Mucosa of rectum (tissue), 2 donors: ENCODE measurements at regions not wholly inside any gene's neighbourhood (a gene's known extent, or its start where the extent isn't known, plus 50 kb on each side); places are given as distances from the start of the nearest gene placed in this dataset.

ENCODE experiments used
- H3K27ac ChIP-seq, 2 donors: one replicate each; pipeline ENCODE4 v1.7.0; 2013; ENCODE audit warnings: inconsistent platforms in 2 of 2, low read depth in 2 of 2, low read length in 2 of 2
- H3K27me3 ChIP-seq, 2 donors: one replicate each; pipeline ENCODE4 v1.7.0; 2013; ENCODE audit warnings: low read length in 2 of 2; ENCODE audit not compliant: control insufficient read depth in 2 of 2, insufficient read depth in 2 of 2
- H3K36me3 ChIP-seq, 2 donors: one replicate each; pipeline ENCODE4 v1.7.0; 2013; ENCODE audit warnings: low read length in 2 of 2; ENCODE audit not compliant: control insufficient read depth in 2 of 2, insufficient read depth in 2 of 2
- H3K4me1 ChIP-seq, 2 donors: one replicate each; pipeline ENCODE4 v1.7.0; 2013; ENCODE audit warnings: low read length in 2 of 2, mild to moderate bottlenecking in 1 of 2; ENCODE audit not compliant: control insufficient read depth in 2 of 2, insufficient read depth in 2 of 2
- H3K4me3 ChIP-seq, 2 donors: one replicate each; pipeline ENCODE4 v1.7.0; 2013; ENCODE audit warnings: low read length in 2 of 2
- H3K9ac ChIP-seq, 2 donors: one replicate each; pipeline ENCODE4 v1.7.0; 2013; ENCODE audit warnings: low read length in 2 of 2, low read depth in 1 of 2, mild to moderate bottlenecking in 1 of 2
- H3K9me3 ChIP-seq, 2 donors: one replicate each; pipeline ENCODE4 v1.7.0; 2013; ENCODE audit warnings: low read length in 2 of 2; ENCODE audit not compliant: control insufficient read depth in 2 of 2
- donor health status: healthy.
- donor health status: Normal muscosa, but diverticular disease.

GRCh38 chr6:1203546-1203945 lies 108.4 kb upstream of the FOXQ1 start:
- no peak overlapping the region for H3K9ac ChIP-seq
- H3K9me3 ChIP-seq = no peaks in the 10 kb centered on the region
- H3K36me3 ChIP-seq = no peaks in the 10 kb centered on the region
- H3K4me1 ChIP-seq = no peaks in the 10 kb centered on the region
- peaks cover 0 to 3% of the 10 kb centered on the region in 2 donors for H3K27me3 ChIP-seq
- no peak overlapping the region for H3K27ac ChIP-seq
- no peak overlapping the region for H3K4me3 ChIP-seq

- no peaks in the 10 kb centered on the region for H3K4me1 ChIP-seq
- H3K9ac ChIP-seq = no peak overlapping the region
- H3K9me3 ChIP-seq = no peaks in the 10 kb centered on the region
Measured at GRCh38 chr6:1202201-1202600, 109.7 kb upstream of the FOXQ1 start.

DNA sequence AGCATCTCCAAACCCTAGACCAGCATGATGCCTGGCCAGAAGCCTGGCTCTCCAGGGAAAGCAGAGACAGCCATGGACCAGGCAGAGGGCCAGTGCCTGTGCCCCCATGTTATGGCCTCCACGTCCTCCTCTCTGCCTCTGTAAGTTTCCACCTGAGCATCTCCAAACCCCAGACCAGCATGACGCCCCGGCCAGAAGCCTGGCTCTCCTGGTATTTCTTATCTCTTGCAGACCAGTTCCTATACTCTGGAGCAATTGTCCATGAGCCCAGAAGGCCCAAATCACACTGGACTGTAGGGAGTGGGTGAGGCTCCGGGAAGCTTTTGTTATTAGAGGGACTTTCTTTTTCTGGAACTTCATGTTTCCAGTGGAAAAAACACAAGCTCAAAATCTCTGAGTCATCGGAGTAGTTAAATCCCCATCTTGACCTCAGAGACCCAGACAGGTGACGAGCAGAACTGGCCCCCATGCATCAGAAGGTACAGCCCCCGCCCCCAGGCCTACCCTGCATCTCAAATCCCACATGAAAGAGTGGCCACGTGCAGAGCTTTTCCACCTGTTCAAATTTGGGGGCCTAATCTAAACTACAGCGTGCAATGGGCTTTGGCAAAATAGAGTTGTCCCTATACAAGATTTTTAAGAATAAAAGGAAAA lies 110.2 kb upstream of the FOXQ1 start:
- no peak overlapping the region for H3K9ac ChIP-seq
- no peaks in the 10 kb centered on the region for H3K9me3 ChIP-seq
- H3K36me3 ChIP-seq = no peaks in the 10 kb centered on the region
- H3K27me3 ChIP-seq = peaks cover 0 to 3% of the 10 kb centered on the region in 2 donors
- H3K27ac ChIP-seq = no peak overlapping the region
- H3K4me1 ChIP-seq = no peaks in the 10 kb centered on the region
- H3K4me3 ChIP-seq = no peak overlapping the region

More at GRCh38 chr6:1202201-1202600, 109.7 kb upstream of the FOXQ1 start:
- H3K4me3 ChIP-seq = no peak overlapping the region
- no peaks in the 10 kb centered on the region for H3K36me3 ChIP-seq
- H3K27ac ChIP-seq = no peak overlapping the region
- peaks cover 0 to 3% of the 10 kb centered on the region in 2 donors for H3K27me3 ChIP-seq

- Histone ChIP-seq H3K9me3 (no peaks in the 10 kb centered on the region), H3K27me3 (no peaks in the 10 kb centered on the region), H3K36me3 (no peaks in the 10 kb centered on the region), H3K4me1 (no peaks in the 10 kb centered on the region), H3K9ac (no peak overlapping the region), H3K4me3 (no peak overlapping the region), H3K27ac (no peak overlapping the region)
Measured at GRCh38 chr6:1200409-1201101, 111.3 kb upstream of the FOXQ1 start.

GRCh38 chr6:1200081-1200408 lies 111.9 kb upstream of the FOXQ1 start:
- no peak overlapping the region for H3K9ac ChIP-seq
- H3K9me3 ChIP-seq = no peaks in the 10 kb centered on the region
- H3K27me3 ChIP-seq = no peaks in the 10 kb centered on the region
- no peaks in the 10 kb centered on the region for H3K36me3 ChIP-seq
- no peak overlapping the region for H3K27ac ChIP-seq
- no peaks in the 10 kb centered on the region for H3K4me1 ChIP-seq
- no peak overlapping the region for H3K4me3 ChIP-seq

DNA sequence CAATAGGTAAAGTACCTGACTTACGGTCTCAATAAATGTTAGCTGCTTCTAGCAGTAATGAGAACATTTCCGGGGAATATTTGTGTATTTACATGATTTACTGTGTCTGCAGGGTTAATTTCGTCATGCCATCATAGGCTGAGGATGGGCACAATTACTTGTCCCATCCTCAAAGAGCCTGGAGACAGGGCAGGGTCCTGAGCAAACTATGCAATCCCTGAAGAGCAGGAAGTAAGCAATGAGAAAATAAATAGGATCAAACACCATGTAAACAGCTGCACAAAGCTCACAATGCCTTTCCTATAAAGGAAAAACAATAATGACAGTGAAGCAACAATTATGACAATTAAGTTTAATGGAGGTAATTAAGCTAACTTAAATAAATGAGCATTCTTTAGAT lies 114.6 kb upstream of the FOXQ1 start:
- Histone ChIP-seq H3K36me3 (no peaks in the 10 kb centered on the region), H3K27me3 (no peaks in the 10 kb centered on the region), H3K9me3 (no peaks in the 10 kb centered on the region), H3K27ac (no peak overlapping the region), H3K4me1 (no peaks in the 10 kb centered on the region), H3K9ac (no peak overlapping the region), H3K4me3 (no peak overlapping the region)

DNA sequence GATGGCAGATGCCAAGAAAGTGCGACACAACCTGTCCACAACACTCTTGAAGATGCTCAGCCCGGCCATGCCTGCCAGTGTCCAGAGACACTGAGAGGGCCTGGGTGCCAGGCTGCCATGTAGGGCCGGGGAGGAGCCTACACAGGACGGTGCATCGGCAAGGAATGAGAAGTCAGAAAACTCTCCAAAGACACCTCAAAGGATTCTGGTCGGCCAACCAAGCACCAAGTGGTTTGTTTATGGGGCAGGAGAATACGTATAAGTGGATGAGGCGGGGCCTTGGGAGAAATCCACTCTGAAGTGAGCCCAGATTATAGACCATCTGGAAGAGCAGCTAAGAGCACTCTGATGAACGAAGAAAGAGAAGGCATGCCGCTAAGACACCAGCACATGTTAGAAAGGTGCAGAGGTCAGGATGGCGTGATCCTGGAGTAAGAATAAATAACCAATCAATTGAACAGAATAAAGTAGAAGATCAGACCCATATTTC lies 120.7 kb upstream of the FOXQ1 start:
- H3K9ac ChIP-seq = no peak overlapping the region
- H3K27ac ChIP-seq = no peak overlapping the region
- no peaks in the 10 kb centered on the region for H3K9me3 ChIP-seq
- peaks cover 0 to 1% of the 10 kb centered on the region in 2 donors for H3K27me3 ChIP-seq
- H3K36me3 ChIP-seq = no peaks in the 10 kb centered on the region
- no peak overlapping the region for H3K4me3 ChIP-seq
- H3K4me1 ChIP-seq = no peaks in the 10 kb centered on the region

GRCh38 chr6:1190366-1190765 lies 121.5 kb upstream of the FOXQ1 start:
- Histone ChIP-seq H3K4me3 (no peak overlapping the region), H3K4me1 (no peaks in the 10 kb centered on the region), H3K27me3 (peaks cover 0 to 6% of the 10 kb centered on the region in 2 donors), H3K9me3 (no peaks in the 10 kb centered on the region), H3K36me3 (no peaks in the 10 kb centered on the region), H3K9ac (no peak overlapping the region), H3K27ac (no peak overlapping the region)

- Histone ChIP-seq H3K36me3 (no peaks in the 10 kb centered on the region), H3K4me1 (no peaks in the 10 kb centered on the region), H3K27me3 (peaks cover 0 to 11% of the 10 kb centered on the region in 2 donors), H3K4me3 (no peak overlapping the region), H3K27ac (no peak overlapping the region), H3K9me3 (no peaks in the 10 kb centered on the region), H3K9ac (no peak overlapping the region)
Measured at GRCh38 chr6:1188199-1188598, 123.7 kb upstream of the FOXQ1 start.

DNA sequence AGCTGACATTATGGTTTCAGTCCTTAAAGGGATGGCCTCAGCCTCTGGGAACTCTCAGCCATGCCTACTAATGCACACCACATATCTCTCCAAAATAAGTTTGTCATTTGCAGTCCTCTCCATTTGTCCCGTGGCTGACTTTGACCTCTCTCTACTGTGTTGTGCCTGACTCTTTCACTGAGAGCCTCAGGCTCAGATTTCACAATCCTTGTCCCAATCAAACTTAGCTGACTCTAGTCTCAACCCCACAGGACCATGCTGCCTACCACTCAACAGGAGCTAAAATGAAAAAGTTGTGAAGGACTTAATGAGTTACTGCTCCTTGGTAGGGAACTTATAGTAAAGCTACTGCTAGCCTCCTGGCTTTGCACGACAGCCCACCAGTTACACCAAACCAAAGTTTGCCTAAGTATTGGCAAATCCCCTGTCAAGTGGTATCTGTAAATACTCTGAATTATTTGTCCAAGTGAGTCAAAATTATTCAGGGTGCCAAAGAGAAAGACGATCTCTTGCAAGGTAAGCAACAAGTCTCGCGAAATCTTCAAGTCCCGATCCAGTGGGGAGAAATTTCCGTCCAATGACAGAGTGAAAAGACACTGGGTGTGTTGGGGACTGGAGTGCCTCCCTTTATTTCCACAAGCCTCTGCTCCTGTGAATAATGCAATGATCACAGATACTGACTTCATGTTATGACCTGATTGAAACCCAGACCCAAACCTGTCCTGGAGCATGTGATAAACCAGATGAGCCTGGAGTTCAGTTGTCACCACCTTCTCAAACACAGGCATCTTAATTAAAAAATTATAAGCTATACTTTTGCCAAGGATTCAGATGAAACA lies 124.4 kb upstream of the FOXQ1 start:
- H3K27me3 ChIP-seq = peaks cover 0 to 11% of the 10 kb centered on the region in 2 donors

More for the DNA sequence above, 124.4 kb upstream of the FOXQ1 start:
- H3K9ac ChIP-seq = no peak overlapping the region
- no peak overlapping the region for H3K4me3 ChIP-seq
- no peaks in the 10 kb centered on the region for H3K4me1 ChIP-seq
- H3K36me3 ChIP-seq = no peaks in the 10 kb centered on the region
- H3K9me3 ChIP-seq = no peaks in the 10 kb centered on the region
- no peak overlapping the region for H3K27ac ChIP-seq
